ENCODE measurements at regions not wholly inside any gene's neighbourhood (a gene's known extent, or its start where the extent isn't known, plus 50 kb on each side); places are given as distances from the start of the nearest gene placed in this dataset.

DNA sequence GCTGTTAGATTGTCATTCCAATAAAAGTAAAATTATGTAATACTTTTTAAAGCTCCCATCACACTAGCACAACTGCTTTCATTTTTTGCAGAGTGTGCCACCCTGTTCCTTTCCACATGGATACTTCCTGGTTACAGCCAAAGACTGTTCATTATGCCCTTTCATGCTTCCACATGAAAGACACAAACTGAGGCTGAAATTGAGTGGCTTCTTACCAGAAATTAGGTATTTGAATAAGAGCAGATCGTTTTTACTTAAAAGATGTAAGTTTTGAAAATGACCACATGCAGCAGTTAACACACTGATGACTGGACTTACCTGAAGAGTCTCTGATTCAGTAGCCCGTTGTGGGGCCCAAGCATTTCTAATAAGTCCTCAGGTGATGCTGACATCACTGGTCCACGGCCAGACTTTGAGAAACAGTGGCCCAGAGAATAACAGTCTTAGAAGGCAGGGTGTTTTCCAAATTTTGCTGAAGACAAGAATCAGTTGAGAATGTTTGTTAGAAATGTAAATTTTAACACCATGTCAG is 187.6 kb upstream of the DMRT1 start:
- BruUV-seq (replicated peaks): no TSS peak
- H3K4me1 ChIP-seq (ENCODE audit: control insufficient read depth, insufficient read depth, low read length): peaks cover 4% of the 10 kb centered on the region; the same call in 1 of the 2 replicates
- H3K56ac ChIP-seq (ENCODE audit: extremely low read depth, insufficient read depth, low read length): no peak overlapping the region
- H2AK9ac ChIP-seq (replicated peaks; ENCODE audit: low read depth, low read length, poor library complexity): no peak overlapping the region
- ATAC-seq (ENCODE audit: low read depth): no peak
- CTCF ChIA-PET: no interaction called here
- TF ChIP-seq MXI1 (IDR thresholded peaks at IDR 0.05; ENCODE audit: borderline replicate concordance, low read depth, low read length) (no peak), NFE2L2 (IDR thresholded peaks at IDR 0.05; ENCODE audit: low read depth, low read length) (no peak), POLR2A (IDR thresholded peaks at IDR 0.05; ENCODE audit: low read depth, low read length) (no peak), RAD21 (IDR thresholded peaks at IDR 0.05; ENCODE audit: low read length) (no peak), MAFK (IDR thresholded peaks at IDR 0.05; ENCODE audit: low read depth, low read length) (no peak), CEBPB (IDR thresholded peaks at IDR 0.05; ENCODE audit: low read depth, low read length) (no peak), RCOR1 (IDR thresholded peaks at IDR 0.05; ENCODE audit: insufficient replicate concordance, low read length) (no peak), CHD1 (IDR thresholded peaks at IDR 0.05; ENCODE audit: low read depth, low read length) (no peak)
- TF ChIP-seq, protein P1, sequence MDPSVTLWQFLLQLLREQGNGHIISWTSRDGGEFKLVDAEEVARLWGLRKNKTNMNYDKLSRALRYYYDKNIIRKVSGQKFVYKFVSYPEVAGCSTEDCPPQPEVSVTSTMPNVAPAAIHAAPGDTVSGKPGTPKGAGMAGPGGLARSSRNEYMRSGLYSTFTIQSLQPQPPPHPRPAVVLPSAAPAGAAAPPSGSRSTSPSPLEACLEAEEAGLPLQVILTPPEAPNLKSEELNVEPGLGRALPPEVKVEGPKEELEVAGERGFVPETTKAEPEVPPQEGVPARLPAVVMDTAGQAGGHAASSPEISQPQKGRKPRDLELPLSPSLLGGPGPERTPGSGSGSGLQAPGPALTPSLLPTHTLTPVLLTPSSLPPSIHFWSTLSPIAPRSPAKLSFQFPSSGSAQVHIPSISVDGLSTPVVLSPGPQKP (IDR thresholded peaks at IDR 0.05; ENCODE audit: borderline replicate concordance, low read depth, low read length): no peak
- TF ChIP-seq, protein P2, sequence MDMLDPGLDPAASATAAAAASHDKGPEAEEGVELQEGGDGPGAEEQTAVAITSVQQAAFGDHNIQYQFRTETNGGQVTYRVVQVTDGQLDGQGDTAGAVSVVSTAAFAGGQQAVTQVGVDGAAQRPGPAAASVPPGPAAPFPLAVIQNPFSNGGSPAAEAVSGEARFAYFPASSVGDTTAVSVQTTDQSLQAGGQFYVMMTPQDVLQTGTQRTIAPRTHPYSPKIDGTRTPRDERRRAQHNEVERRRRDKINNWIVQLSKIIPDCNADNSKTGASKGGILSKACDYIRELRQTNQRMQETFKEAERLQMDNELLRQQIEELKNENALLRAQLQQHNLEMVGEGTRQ (IDR thresholded peaks at IDR 0.05; ENCODE audit: low read depth, low read length): no peak
- no peaks in the 10 kb centered on the region for H3K79me1 ChIP-seq (ENCODE audit: low read depth in 1 of 2, low read length in 2 of 2)
- H3K14ac ChIP-seq (replicated peaks; ENCODE audit: low read depth, low read length): no peak overlapping the region
- no peaks in the 10 kb centered on the region for H3K27me3 ChIP-seq (ENCODE audit: control insufficient read depth, insufficient read depth, low read length)
- intact Hi-C loops (cut with micrococcal nuclease): no loop called here
- no peaks in the 10 kb centered on the region for H4K20me1 ChIP-seq (ENCODE audit: insufficient read depth, low read length)
- in situ Hi-C loops (cut with MboI; ENCODE audit: low sequenced_read_pairs): no loop called here
- no peaks in the 10 kb centered on the region for H3K36me3 ChIP-seq (ENCODE audit: control insufficient read depth, insufficient read depth, low read length)
- H2BK15ac ChIP-seq (ENCODE audit: low read depth, low read length): no peak overlapping the region
- H2AK5ac ChIP-seq (ENCODE audit: low read depth, low read length): no peak overlapping the region
- no peak overlapping the region for H3K4me3 ChIP-seq (ENCODE audit: insufficient read depth, low read depth, low read length)
- H2BK120ac ChIP-seq (ENCODE audit: low read depth, low read length): no peak overlapping the region
- H3K27ac ChIP-seq (ENCODE audit: insufficient read depth, low read length): no peak overlapping the region
- H3K4ac ChIP-seq (ENCODE audit: low read depth, low read length): no peak overlapping the region
- H3K23ac ChIP-seq (ENCODE audit: low read depth, low read length): no peak overlapping the region
- no peak overlapping the region for H3K4me2 ChIP-seq (ENCODE audit: low read depth, low read length)
- H3K18ac ChIP-seq (ENCODE audit: low read depth, low read length): no peak overlapping the region
- no peak overlapping the region for H2BK5ac ChIP-seq (ENCODE audit: low read depth, low read length, poor library complexity, severe bottlenecking)
- H3K9me1 ChIP-seq (ENCODE audit: insufficient read depth, low read length): peaks cover 3% of the 10 kb centered on the region
- no peak overlapping the region for H4K8ac ChIP-seq (ENCODE audit: low read depth in 2 of 2, low read length in 2 of 2)
- no peak overlapping the region for H3K9ac ChIP-seq (ENCODE audit: low read depth, low read length)
- no peak overlapping the region for H2AFZ ChIP-seq (replicated peaks; ENCODE audit: low read length, poor library complexity)
- H4K5ac ChIP-seq (ENCODE audit: low read depth, low read length): no peak overlapping the region
- no peak for DNase-seq
- no peaks in the 10 kb centered on the region for H3K9me3 ChIP-seq (ENCODE audit: control insufficient read depth, insufficient read depth, low read length)
- POLR2A ChIA-PET (ENCODE audit: unreplicated experiment): no interaction called here
- H4K91ac ChIP-seq (ENCODE audit: insufficient read depth, low read depth, low read length): no peak overlapping the region
- dilution Hi-C loops (cut with HindIII; ENCODE audit: low sequenced_read_pairs, unreplicated experiment): no loop called here
- WGBS, 2 experiments (ENCODE audit: extremely low coverage in 2 of 2, insufficient read length in 1 of 2): 80% methylated on average over 2 of the region's 3 CpGs; no CpG with 5 or more reads in 1 of the 2 experiments
- H2BK20ac ChIP-seq (ENCODE audit: low read depth, low read length): no peak overlapping the region

All from IMR-90 (cell line).